Erythroblast (primary cell): ENCODE measurements at regions not wholly inside any gene's neighbourhood (a gene's known extent, or its start where the extent isn't known, plus 50 kb on each side); places are given as distances from the start of the nearest gene placed in this dataset.

Experiments used
- DNase-seq, 2 experiments: peaks; one replicate each; lab custom pipeline; 2025; lab: John Stamatoyannopoulos, UW
- GATA1 ChIP-seq: IDR thresholded peaks from 2 replicates; pipeline ENCODE4 v1.6.1; 2011; ENCODE audit warnings: low read depth, mild to moderate bottlenecking, control low read depth, low read length, moderate library complexity
- POLR2A ChIP-seq: IDR thresholded peaks from 2 replicates; pipeline ENCODE4 v1.6.1; 2011; ENCODE audit warnings: mild to moderate bottlenecking, low read length

DNA sequence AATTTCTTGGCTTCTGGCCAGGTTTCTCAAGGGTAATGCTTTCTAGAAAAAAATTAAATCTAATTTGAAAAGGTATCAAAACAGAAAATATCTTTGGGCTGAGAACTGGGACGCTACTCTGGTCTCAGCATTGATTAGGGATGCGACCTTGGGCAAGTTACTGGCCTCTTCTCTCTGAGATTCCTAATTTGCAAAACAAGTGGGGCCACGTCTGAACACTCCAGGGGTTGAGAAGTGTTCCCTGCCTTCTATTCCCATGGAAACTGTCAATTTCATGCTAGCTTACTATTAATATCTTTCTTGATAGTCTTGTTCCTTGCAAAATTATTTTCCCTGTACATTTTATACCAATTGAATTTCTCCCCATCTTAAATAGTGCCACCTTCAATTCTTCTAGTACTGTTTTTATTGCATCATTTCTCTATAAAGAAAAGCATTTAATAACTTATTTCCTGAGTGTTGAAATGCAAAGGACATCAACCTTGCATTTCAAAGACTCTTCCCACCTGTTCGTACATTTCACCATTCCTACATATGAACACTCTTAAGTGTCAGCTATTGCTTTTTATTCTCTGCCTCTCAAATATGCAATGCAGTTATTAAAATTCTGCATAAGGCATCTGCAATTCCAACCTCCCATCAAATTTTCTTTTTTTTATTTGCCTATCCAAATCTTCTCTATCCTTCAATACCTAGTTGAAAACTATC lies 118.3 kb upstream of the DSEL start:
- TF ChIP-seq POLR2A (no peak), GATA1 (no peak)

DNA sequence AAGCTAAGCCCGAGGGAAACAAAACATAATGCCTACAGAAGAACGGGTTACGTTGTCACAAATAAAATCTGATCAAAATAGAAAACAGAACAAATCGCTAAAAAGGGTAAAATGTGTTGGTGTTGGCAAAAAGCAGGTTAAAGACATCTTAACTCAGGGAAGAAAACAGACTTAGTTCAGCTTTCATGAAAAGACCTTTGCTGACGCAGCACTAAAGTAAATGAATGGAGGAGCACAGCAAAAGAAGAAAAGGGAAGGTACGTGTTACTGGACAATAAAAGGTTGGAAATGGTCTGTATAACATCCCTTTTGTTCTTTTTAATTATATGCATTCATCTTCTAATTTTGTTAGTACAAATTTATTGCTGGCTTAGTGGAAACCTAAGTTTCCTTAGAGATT lies 117.4 kb upstream of the DSEL start:
- no peak for TF ChIP-seq POLR2A
- no peak for TF ChIP-seq GATA1
- DNase-seq, result no peak

More for the DNA sequence above, 118.3 kb upstream of the DSEL start:
- DNase-seq, result no peak

DNA sequence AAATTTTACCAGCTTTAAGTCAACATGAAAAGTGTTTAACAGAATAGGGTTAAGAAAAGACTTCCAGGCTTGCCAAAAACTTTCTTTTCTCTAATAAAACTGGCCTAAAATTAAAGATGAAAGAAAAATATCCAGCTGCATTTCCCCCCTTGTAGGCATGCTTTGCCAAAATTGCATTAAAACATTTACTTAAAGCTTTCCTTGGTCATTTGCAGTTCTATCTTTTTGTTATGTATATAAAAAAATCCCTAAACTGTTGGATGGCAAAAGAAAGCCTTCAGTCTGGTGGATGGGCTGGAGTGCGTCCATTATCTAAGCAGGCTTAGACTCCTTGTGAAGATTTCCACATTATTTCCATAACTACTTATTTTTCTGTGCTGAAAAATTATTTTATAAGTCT lies 105.4 kb upstream of the DSEL start:
- no peak for DNase-seq
- TF ChIP-seq GATA1 (no peak), POLR2A (no peak)

GRCh38 chr18:67621049-67621713 lies 104.7 kb upstream of the DSEL start:
- DNase-seq, result no peak
- TF ChIP-seq GATA1 (no peak), POLR2A (no peak)

DNA sequence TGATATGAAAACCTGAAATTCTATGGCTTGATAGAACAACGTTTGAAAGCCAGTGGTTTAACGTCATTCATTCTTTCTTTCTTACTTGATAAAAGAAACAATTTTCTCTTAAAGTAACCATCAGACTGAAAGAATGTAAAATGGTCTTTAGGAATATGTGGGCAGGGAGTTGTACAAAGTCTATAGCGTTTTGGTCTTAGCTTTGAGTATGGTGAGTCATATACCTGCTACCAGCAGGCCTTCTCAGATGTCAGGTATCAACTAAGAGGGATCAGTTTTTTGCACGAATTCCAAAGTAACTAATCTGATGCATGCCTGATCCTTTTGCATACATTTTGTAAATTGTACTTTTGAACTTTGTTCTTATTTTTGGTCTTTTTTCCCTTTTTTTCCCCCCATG lies 101.5 kb upstream of the DSEL start:
- TF ChIP-seq POLR2A (no peak), GATA1 (no peak)

DNA sequence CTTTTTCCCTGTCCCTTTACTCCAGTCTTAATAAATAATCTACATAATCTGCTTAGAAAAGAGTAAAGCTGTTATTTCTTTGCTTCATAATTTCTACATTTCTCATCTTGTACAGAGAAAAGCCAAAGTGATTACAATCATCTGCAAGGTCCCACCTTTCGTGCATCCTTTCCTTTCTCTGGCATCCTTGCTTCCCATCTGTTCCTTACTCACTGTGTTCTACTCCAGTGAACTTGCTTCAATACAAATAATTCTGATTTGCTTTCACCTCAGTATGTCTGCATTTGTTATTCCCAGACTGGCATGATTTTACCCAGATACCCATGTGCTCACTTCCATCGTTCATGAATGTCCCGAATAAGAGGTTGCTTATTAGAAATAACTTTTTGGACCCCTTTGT lies 99.4 kb upstream of the DSEL start:
- no peak for DNase-seq
- no peak for TF ChIP-seq POLR2A
- TF ChIP-seq GATA1, result no peak

More for the DNA sequence above, 101.5 kb upstream of the DSEL start:
- DNase-seq, result no peak

- TF ChIP-seq GATA1 (no peak), POLR2A (no peak)
Measured at GRCh38 chr18:67613731-67614130, 97.2 kb upstream of the DSEL start.

DNA sequence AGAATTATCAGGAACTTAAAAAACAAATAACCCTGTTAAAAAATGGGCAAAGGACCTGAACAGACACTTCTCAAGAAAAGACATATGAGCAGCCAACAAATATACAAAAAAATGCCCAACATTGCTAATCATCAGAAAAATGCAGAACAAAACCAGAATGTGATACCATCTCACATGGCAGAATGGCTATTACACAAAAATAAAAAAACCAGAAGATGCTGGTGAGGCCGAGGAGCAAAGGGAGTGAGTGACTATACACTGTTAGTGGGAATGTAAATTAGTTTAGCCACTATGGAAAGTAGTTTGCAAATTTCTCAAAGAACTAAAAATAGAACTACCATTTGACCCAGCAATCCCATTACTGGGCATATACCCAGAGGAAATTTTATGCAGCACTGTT lies 95.8 kb upstream of the DSEL start:
- TF ChIP-seq POLR2A (no peak), GATA1 (no peak)
- no peak for DNase-seq

More at GRCh38 chr18:67613731-67614130, 97.2 kb upstream of the DSEL start:
- DNase-seq, result no peak

DNA sequence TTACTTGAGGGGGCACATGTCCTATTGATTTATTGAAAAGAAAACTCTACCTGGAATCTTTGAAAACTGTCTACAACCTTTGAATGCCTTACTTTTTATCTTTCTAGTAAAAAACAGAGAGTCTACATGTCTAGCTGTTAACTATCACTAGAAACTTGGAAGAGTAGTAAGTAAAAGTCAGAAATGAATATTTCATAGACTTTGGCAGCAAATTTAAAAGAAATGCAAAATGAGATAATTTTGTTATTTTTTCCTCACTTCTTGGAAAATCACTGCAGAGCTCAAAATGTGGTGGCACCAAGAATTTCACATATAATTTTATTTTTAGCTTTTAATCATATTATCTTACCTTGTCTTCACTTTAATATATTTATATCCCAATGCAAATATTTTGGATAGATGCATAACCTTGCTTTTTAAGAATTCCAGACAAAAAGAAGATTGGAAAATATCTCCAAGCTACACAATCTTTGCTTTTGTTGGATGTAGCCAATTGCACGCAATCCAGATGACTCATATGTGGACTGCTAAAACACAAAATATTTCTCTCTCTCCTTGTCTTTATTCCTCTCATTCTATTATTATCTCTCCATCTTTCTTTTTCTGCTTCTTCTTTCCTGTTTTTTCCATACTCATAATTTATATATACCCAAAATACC lies 92.2 kb upstream of the DSEL start:
- no peak for DNase-seq
- no peak for TF ChIP-seq POLR2A
- no peak for TF ChIP-seq GATA1

DNA sequence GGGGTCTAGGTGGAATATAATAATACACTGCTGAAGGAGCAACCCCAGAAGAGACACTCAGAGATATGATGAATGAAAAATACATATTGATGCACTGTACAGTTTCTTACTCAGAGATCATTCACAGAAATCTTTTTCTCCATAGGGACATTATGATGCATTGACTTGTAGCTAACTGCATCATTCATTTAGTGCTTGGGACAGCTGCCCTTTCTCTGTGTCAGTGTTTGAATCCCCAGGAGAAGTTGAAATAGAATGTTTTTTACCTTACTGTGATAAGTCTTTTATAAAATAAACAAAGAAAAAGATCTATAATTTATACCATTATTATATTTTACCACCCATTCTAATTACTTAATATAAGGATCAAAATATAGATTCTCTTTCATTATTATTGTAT lies 91.7 kb upstream of the DSEL start:
- no peak for TF ChIP-seq GATA1
- TF ChIP-seq POLR2A, result no peak
- DNase-seq, result no peak

GRCh38 chr18:67600181-67601180 lies 84.0 kb upstream of the DSEL start:
- DNase-seq, result no peak
- TF ChIP-seq POLR2A, result no peak
- TF ChIP-seq GATA1, result no peak

DNA sequence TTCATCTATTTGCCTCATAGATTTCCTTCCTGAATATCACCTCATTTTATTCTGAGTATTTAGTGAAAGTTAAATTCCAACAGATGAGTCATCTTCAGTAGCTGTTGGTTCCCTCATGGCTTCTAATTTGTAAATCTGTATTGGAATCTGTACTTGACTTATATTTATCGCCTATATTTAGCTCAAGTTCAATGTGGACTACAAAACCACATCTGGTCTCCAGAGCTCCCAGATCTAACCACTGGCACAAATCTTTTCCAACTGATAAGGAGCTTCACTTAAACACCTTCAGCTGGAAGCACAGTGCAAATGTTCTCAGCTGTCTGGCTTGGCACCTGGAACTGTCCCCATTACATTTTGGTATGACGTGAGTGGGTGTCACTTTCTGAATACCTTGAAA lies 82.8 kb upstream of the DSEL start:
- TF ChIP-seq POLR2A (no peak), GATA1 (no peak)
- no peak for DNase-seq

GRCh38 chr18:67597759-67598158 lies 81.2 kb upstream of the DSEL start:
- TF ChIP-seq GATA1, result no peak
- no peak for TF ChIP-seq POLR2A

More at GRCh38 chr18:67597759-67598158, 81.2 kb upstream of the DSEL start:
- no peak for DNase-seq
